Neural cell (in vitro differentiated cells): ENCODE measurements at regions not wholly inside any gene's neighbourhood (a gene's known extent, or its start where the extent isn't known, plus 50 kb on each side); places are given as distances from the start of the nearest gene placed in this dataset.

Experiments
- H2AFZ ChIP-seq: fragments of 200-600, 300-800 bp; sonication (generic), shearing (Covaris generic); 2 replicates; pipeline ENCODE4 v1.6.0; 2014; ENCODE audit warnings: low read depth, mild to moderate bottlenecking, antibody characterized with exemption, low read length, moderate library complexity
- H3F3A ChIP-seq: fragments of 200-600 bp; shearing (Covaris generic); 2 replicates; pipeline ENCODE4 v1.6.1; 2016; ENCODE audit warnings: mild to moderate bottlenecking, moderate library complexity, mixed read lengths, antibody characterized with exemption, low read length; ENCODE audit not compliant: insufficient read depth, poor library complexity, severe bottlenecking
- H3K27ac ChIP-seq: fragments of 200-600, 300-800 bp; sonication (generic), shearing (Covaris generic); 2 replicates; pipeline ENCODE4 v1.5.1; 2014; ENCODE audit warnings: mild to moderate bottlenecking, low read length, moderate library complexity
- H3K27me3 ChIP-seq: fragments of 300-800, 200-600 bp; sonication (generic), shearing (Covaris generic); 2 replicates; pipeline ENCODE4 v1.6.0; 2014; ENCODE audit warnings: mild to moderate bottlenecking, low read depth, low read length, moderate library complexity; ENCODE audit not compliant: insufficient read depth
- H3K36me3 ChIP-seq: fragments of 300-800, 200-600 bp; sonication (generic), shearing (Covaris generic); 2 replicates; pipeline ENCODE4 v1.5.1; 2014; ENCODE audit warnings: mild to moderate bottlenecking, antibody characterized with exemption, low read length, moderate library complexity; ENCODE audit not compliant: insufficient read depth
- H3K4me2 ChIP-seq: fragments of 300-800, 200-600 bp; sonication (generic), shearing (Covaris generic); 2 replicates; pipeline ENCODE4 v1.6.0; 2014; ENCODE audit warnings: mild to moderate bottlenecking, low read length
- H3K4me3 ChIP-seq: fragments of 300-800, 200-600 bp; sonication (generic), shearing (Covaris generic); 2 replicates; pipeline ENCODE4 v1.5.1; 2014; ENCODE audit warnings: mild to moderate bottlenecking, low read length, moderate library complexity
- H3K79me2 ChIP-seq: fragments of 200-600 bp; shearing (Covaris generic); replicated peaks from 2 replicates; pipeline ENCODE4 v1.6.0; 2014; ENCODE audit warnings: mild to moderate bottlenecking, low read length, moderate library complexity; ENCODE audit not compliant: insufficient read depth
- H3K9ac ChIP-seq: fragments of 300-800, 200-600 bp; sonication (generic), shearing (Covaris generic); 2 replicates; pipeline ENCODE4 v1.6.1; 2016; ENCODE audit warnings: mild to moderate bottlenecking, low read length, mixed read lengths
- H3K9me2 ChIP-seq: fragments of 200-600 bp; shearing (Covaris generic); 2 replicates; pipeline ENCODE4 v1.6.1; 2016; ENCODE audit warnings: mild to moderate bottlenecking, low read length, mixed read lengths; ENCODE audit not compliant: insufficient read depth
- H3K9me3 ChIP-seq: fragments of 200-600, 300-800 bp; sonication (generic), shearing (Covaris generic); 2 replicates; pipeline ENCODE4 v1.6.1; 2016; ENCODE audit warnings: mild to moderate bottlenecking, mixed run types, low read length, moderate library complexity, mixed read lengths
- H4K20me1 ChIP-seq: fragments of 200-600 bp; shearing (Covaris generic); 2 replicates; pipeline ENCODE4 v1.6.1; 2016; ENCODE audit warnings: mild to moderate bottlenecking, mixed run types; ENCODE audit not compliant: insufficient read depth
- CTCF ChIP-seq: fragments of 450-650 bp; IDR thresholded peaks from 2 replicates; pipeline ENCODE4 v1.5.1; 2014; ENCODE audit warnings: antibody characterized with exemption, mild to moderate bottlenecking, moderate library complexity; ENCODE audit not compliant: poor library complexity, severe bottlenecking
- EP300 ChIP-seq: fragments of 450-650 bp; conservative IDR thresholded peaks from 2 replicates; pipeline ENCODE4 v1.6.1; 2014; ENCODE audit warnings: antibody characterized with exemption, mild to moderate bottlenecking, moderate library complexity; ENCODE audit not compliant: poor library complexity, severe bottlenecking
- EZH2 ChIP-seq: fragments of 200-600, 300-800 bp; shearing (Covaris generic), sonication (generic); IDR thresholded peaks from 2 replicates; pipeline ENCODE4 v1.6.1; 2014; ENCODE audit warnings: antibody characterized with exemption, low read length, borderline replicate concordance, mild to moderate bottlenecking; ENCODE audit not compliant: insufficient read depth, poor library complexity, severe bottlenecking
- MXI1 ChIP-seq: fragments of 450-650 bp; conservative IDR thresholded peaks from 2 replicates; pipeline ENCODE4 v1.6.1; 2014; ENCODE audit warnings: antibody characterized with exemption, mild to moderate bottlenecking; ENCODE audit not compliant: poor library complexity, severe bottlenecking
- POLR2AphosphoS5 ChIP-seq: IDR thresholded peaks from 2 replicates; pipeline ENCODE4 v1.6.1; 2012
- RAD21 ChIP-seq: fragments of 450-650 bp; conservative IDR thresholded peaks from 2 replicates; pipeline ENCODE4 v1.6.1; 2014; ENCODE audit warnings: antibody characterized with exemption, mild to moderate bottlenecking, moderate library complexity
- REST ChIP-seq: IDR thresholded peaks from 2 replicates; pipeline ENCODE4 v1.6.1; 2012; ENCODE audit warnings: borderline replicate concordance
- SMC3 ChIP-seq: fragments of 450-650 bp; conservative IDR thresholded peaks from 2 replicates; pipeline ENCODE4 v1.6.1; 2014; ENCODE audit warnings: antibody characterized with exemption, mild to moderate bottlenecking, moderate library complexity; ENCODE audit not compliant: poor library complexity
- TAF1 ChIP-seq: IDR thresholded peaks from 2 replicates; pipeline ENCODE4 v1.6.1; 2012; ENCODE audit warnings: low read depth

GRCh38 chr13:22427783-22428182 lies 753.0 kb upstream of the SGCG start:
- H3K79me2 ChIP-seq: no peaks in the 10 kb centered on the region
- no peaks in the 10 kb centered on the region for H3F3A ChIP-seq
- H3K9me2 ChIP-seq: no peaks in the 10 kb centered on the region
- TF ChIP-seq REST: no peak
- no peak for TF ChIP-seq TAF1
- no peak for TF ChIP-seq CTCF
- TF ChIP-seq EZH2: no peak
- TF ChIP-seq RAD21: no peak
- TF ChIP-seq MXI1: no peak
- no peak for TF ChIP-seq POLR2AphosphoS5
- no peak for TF ChIP-seq EP300
- no peak for TF ChIP-seq SMC3
- H3K4me2 ChIP-seq: no peak overlapping the region
- H3K4me3 ChIP-seq: no peak overlapping the region
- no peaks in the 10 kb centered on the region for H3K9me3 ChIP-seq
- H3K36me3 ChIP-seq: no peaks in the 10 kb centered on the region
- H4K20me1 ChIP-seq: no peaks in the 10 kb centered on the region
- no peak overlapping the region for H3K9ac ChIP-seq
- H2AFZ ChIP-seq: no peak overlapping the region
- H3K27ac ChIP-seq: no peak overlapping the region
- no peaks in the 10 kb centered on the region for H3K27me3 ChIP-seq

- TF ChIP-seq SMC3: no peak
- Histone ChIP-seq H3K27me3 (no peaks in the 10 kb centered on the region), H3K9me3 (no peaks in the 10 kb centered on the region), H3K4me2 (no peak overlapping the region), H4K20me1 (no peaks in the 10 kb centered on the region), H3K4me3 (no peak overlapping the region), H3F3A (no peaks in the 10 kb centered on the region), H2AFZ (no peak overlapping the region), H3K9ac (no peak overlapping the region), H3K9me2 (no peaks in the 10 kb centered on the region), H3K27ac (no peak overlapping the region), H3K36me3 (no peaks in the 10 kb centered on the region), H3K79me2 (no peaks in the 10 kb centered on the region)
Measured at GRCh38 chr13:22428188-22428828, 752.5 kb upstream of the SGCG start.

- Histone ChIP-seq H2AFZ (no peak overlapping the region), H3K36me3 (no peaks in the 10 kb centered on the region), H3K4me2 (no peak overlapping the region), H3K27ac (no peak overlapping the region), H4K20me1 (no peaks in the 10 kb centered on the region), H3K79me2 (no peaks in the 10 kb centered on the region), H3K27me3 (no peaks in the 10 kb centered on the region), H3K9me3 (no peaks in the 10 kb centered on the region), H3K4me3 (no peak overlapping the region), H3F3A (no peaks in the 10 kb centered on the region), H3K9me2 (no peaks in the 10 kb centered on the region), H3K9ac (no peak overlapping the region)
- no peak for TF ChIP-seq CTCF
- no peak for TF ChIP-seq SMC3
Measured at GRCh38 chr13:22432690-22433089, 748.1 kb upstream of the SGCG start.
